BLaER1 (cell line): ENCODE measurements at regions not wholly inside any gene's neighbourhood (a gene's known extent, or its start where the extent isn't known, plus 50 kb on each side); places are given as distances from the start of the nearest gene placed in this dataset.

ENCODE experiments used
- H3K27ac ChIP-seq: shearing (Covaris generic); formaldehyde crosslinking; 2 replicates; pipeline ENCODE4 v1.8.1; 2022
- H3K27me3 ChIP-seq: shearing (Covaris generic); formaldehyde crosslinking; 2 replicates; pipeline ENCODE4 v1.8.1; 2022
- H3K36me3 ChIP-seq: shearing (Covaris generic); formaldehyde crosslinking; 2 replicates; pipeline ENCODE4 v1.8.1; 2022
- H3K4me1 ChIP-seq: shearing (Covaris generic); formaldehyde crosslinking; 2 replicates; pipeline ENCODE4 v1.8.1; 2022
- H3K4me2 ChIP-seq: shearing (Covaris generic); formaldehyde crosslinking; 2 replicates; pipeline ENCODE4 v1.8.1; 2022
- H3K4me3 ChIP-seq: shearing (Covaris generic); formaldehyde crosslinking; 2 replicates; pipeline ENCODE4 v1.8.1; 2022
- H3K9ac ChIP-seq: shearing (Covaris generic); formaldehyde crosslinking; 2 replicates; pipeline ENCODE4 v1.8.1; 2022
- H3K9me3 ChIP-seq: shearing (Covaris generic); formaldehyde crosslinking; 2 replicates; pipeline ENCODE4 v1.8.1; 2022
- H4K20me1 ChIP-seq: shearing (Covaris generic); formaldehyde crosslinking; 2 replicates; pipeline ENCODE4 v1.8.1; 2022
- Cebpa-rat ChIP-seq: shearing (Covaris generic); IDR thresholded peaks from 2 replicates; pipeline ENCODE4 v1.8.1; 2022

DNA sequence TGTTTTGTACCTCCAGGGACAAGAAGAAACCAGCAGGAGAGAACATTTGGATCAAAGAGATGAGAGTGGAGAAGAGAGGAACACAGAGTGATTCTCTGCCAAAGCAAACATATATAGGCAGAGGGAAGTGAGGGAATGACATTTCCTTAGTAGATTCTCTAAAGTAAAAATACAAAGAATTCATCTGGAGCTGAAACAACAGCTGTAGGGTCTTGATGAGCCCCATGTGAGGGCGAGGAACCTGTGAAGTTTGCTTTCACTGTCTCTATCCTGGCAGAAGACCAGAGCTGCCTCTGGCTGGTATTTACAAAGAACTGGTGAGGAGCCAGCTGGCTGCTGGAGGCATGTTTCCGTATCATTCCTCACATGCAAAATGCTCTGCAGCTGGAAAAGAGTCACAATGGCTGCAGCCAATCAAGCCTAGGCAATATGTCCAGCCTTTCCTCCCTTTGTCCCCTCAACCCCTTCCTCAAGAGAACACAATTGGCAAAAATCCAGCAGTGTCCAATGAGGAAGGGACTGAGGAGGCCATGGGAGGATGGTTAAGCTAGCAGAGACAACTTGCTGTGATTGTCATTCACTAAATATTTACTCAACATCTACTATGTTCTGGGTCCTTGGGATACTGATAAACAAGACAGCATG lies 122.5 kb downstream of the PHLDA1 start:
- Histone ChIP-seq H3K4me2 (no peak overlapping the region), H3K27me3 (no peaks in the 10 kb centered on the region), H3K4me1 (peaks cover 7% of the 10 kb centered on the region), H4K20me1 (no peaks in the 10 kb centered on the region), H3K9me3 (no peaks in the 10 kb centered on the region), H3K4me3 (no peak overlapping the region), H3K27ac (no peak overlapping the region), H3K36me3 (no peaks in the 10 kb centered on the region), H3K9ac (no peak overlapping the region)
- no peak for TF ChIP-seq Cebpa-rat

DNA sequence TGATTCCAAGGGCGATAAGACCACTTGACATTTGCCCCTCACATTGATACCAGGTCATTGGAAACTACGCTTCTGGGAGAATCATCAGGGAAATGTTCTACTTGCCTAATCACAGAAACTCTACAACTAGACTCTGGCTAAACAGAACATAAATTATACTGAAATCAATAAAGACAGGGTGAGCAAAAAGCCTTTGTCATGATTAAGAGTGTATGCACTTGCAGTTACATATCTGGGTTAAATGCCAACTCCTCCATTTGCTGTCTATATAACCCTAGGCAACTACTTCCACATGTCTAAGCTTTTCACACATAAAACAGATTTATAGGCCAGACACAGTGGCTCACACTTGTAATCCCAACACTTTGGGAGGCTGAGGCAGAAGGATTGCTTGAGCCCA lies 125.7 kb downstream of the PHLDA1 start:
- Histone ChIP-seq H3K4me1 (no peaks in the 10 kb centered on the region), H3K27me3 (no peaks in the 10 kb centered on the region), H3K9ac (no peak overlapping the region), H3K27ac (no peak overlapping the region), H3K4me2 (no peak overlapping the region), H3K9me3 (no peaks in the 10 kb centered on the region), H3K4me3 (no peak overlapping the region), H3K36me3 (no peaks in the 10 kb centered on the region), H4K20me1 (no peaks in the 10 kb centered on the region)
- TF ChIP-seq Cebpa-rat = no peak

DNA sequence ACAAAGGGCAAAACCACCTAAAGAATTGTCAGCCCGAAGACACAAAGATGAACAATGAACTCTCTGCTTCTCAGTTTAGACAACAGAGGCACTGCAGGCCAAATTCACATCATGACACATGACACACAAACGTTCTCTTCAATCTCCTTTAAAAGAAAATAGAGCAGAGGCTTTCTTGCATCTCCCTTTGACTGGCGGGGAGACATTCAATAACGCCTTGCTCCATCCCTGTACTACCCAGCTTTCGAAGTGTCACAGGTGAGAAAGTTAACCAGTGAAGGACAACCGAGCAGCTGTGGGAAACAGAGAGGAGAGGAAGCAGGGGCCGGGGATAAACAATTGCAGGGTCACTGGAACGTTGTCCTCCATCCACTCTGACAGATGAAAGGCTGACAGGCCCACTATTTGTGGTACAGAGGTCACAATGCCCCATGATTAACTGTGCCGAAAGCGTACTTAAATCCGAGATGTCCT lies 130.8 kb downstream of the PHLDA1 start:
- TF ChIP-seq Cebpa-rat = no peak
- H3K9ac ChIP-seq = no peak overlapping the region
- H3K4me1 ChIP-seq = no peaks in the 10 kb centered on the region
- no peaks in the 10 kb centered on the region for H3K36me3 ChIP-seq
- H3K27me3 ChIP-seq = no peaks in the 10 kb centered on the region
- H3K4me3 ChIP-seq = no peak overlapping the region
- no peaks in the 10 kb centered on the region for H4K20me1 ChIP-seq
- H3K27ac ChIP-seq = no peak overlapping the region
- no peak overlapping the region for H3K4me2 ChIP-seq
- no peaks in the 10 kb centered on the region for H3K9me3 ChIP-seq

DNA sequence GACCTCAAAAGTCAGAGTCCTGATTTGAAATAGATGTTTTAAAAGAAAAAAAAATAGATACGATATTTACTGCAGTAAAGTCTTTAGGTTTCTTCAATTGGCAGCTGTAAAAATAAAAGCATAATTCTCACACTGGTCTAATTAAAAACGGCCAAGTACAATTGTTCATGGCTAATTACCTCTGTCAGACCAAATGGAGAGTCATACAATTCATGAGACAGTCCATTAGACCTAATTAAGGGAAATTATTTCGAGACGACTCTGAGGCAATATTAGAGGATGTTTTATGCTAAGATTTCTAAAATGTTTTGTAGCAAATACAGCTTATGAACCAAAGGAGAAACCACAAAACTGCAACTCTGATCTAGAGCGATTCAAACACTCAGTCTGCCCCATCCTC lies 131.3 kb downstream of the PHLDA1 start:
- Histone ChIP-seq H3K27ac (no peak overlapping the region), H3K4me2 (no peak overlapping the region), H3K27me3 (no peaks in the 10 kb centered on the region), H3K4me1 (no peaks in the 10 kb centered on the region), H4K20me1 (no peaks in the 10 kb centered on the region), H3K9me3 (no peaks in the 10 kb centered on the region), H3K9ac (no peak overlapping the region), H3K36me3 (no peaks in the 10 kb centered on the region), H3K4me3 (no peak overlapping the region)
- no peak for TF ChIP-seq Cebpa-rat

DNA sequence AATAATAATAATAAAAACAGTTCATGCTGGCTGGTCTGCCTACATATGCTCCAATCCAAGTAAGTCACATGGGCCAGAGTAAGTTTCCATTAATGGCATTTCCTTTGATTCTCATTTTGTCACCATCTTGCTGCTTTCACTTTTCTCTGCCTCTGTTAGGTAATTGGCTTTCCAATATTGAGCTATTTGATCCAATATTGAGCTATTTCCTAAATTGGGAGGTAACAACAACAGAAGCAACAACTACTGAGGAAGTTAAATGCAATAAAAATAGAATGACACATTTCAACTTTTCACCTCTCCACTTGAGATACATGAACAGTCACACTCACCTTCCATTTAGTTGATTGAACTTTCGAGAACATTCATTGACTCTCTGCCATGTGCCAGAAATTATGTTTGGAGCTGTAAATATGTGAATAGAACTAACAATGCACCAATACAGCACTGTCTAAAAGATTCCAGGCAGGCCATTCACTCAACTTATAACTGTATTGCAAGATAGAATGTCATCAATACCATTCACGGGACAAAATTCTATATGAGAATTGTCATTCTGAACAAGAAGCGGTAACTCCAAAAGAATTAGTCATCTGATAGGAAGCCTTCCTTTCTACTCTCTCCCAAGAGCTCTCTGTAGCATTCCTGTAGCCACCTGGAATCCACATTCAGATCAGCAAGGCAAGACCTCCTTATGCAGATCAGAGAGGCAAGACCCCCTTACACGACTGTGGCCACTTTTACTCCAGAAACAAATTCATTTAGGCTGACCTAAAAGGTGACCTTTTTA lies 136.4 kb downstream of the PHLDA1 start:
- Histone ChIP-seq H3K27me3 (no peaks in the 10 kb centered on the region), H3K9me3 (no peaks in the 10 kb centered on the region), H3K4me1 (no peaks in the 10 kb centered on the region), H3K9ac (no peak overlapping the region), H3K36me3 (no peaks in the 10 kb centered on the region), H4K20me1 (no peaks in the 10 kb centered on the region), H3K4me2 (no peak overlapping the region), H3K27ac (no peak overlapping the region), H3K4me3 (no peak overlapping the region)
- no peak for TF ChIP-seq Cebpa-rat

DNA sequence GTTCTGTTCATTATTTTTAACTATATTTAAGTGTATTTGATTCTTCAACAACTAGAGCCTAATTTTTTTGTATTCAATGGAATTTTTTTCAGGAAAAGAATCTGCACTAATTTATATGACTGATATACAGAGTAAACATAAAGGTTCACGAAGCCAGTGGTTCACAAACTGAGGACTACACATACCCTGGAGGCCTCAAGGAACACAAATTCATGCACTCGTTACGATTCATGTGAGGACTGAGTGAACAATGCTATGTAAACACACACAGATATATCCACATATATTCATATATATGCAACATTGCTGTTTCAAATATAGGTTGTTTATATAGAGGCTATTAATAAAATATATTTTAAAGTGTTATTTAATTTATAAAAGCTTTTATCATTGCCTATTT lies 137.8 kb downstream of the PHLDA1 start:
- no peaks in the 10 kb centered on the region for H3K27me3 ChIP-seq
- no peaks in the 10 kb centered on the region for H3K9me3 ChIP-seq
- H3K9ac ChIP-seq = no peak overlapping the region
- no peaks in the 10 kb centered on the region for H3K36me3 ChIP-seq
- H3K4me1 ChIP-seq = no peaks in the 10 kb centered on the region
- no peak overlapping the region for H3K4me2 ChIP-seq
- TF ChIP-seq Cebpa-rat = no peak
- H4K20me1 ChIP-seq = no peaks in the 10 kb centered on the region
- no peak overlapping the region for H3K4me3 ChIP-seq
- H3K27ac ChIP-seq = no peak overlapping the region

DNA sequence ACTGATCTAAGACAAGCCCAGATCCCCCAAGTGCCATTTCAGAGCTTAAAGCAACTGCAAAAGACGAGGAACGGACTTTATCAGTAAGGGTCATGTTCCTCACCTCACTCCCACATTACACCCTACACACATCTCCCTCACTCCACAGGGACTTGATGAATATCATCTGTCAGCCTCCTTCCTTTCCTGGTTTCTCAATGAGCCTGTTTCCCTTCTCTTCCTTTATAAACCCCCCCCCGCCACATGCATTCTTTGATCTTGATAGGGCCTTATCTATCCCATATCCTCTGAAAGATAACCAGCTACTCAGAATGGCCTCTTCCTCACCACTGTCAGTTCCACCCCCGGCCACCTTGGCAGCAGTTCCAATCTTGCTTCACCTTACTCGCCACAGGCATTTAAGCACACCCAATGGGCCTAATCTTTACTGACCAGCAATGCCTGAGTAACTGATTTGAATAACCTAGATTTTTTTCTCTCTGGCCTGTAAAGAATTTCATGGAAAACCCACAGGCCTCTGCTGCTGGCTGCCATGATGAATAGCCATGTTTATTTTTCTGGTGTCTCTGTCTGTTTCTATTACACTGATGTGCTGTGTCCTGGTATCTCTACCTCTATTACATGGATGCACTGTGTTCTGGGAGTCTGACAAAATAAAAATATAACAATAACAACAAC lies 138.7 kb downstream of the PHLDA1 start:
- Histone ChIP-seq H3K9ac (no peak overlapping the region), H3K27me3 (no peaks in the 10 kb centered on the region), H3K9me3 (no peaks in the 10 kb centered on the region), H4K20me1 (no peaks in the 10 kb centered on the region), H3K4me1 (no peaks in the 10 kb centered on the region), H3K27ac (no peak overlapping the region), H3K36me3 (no peaks in the 10 kb centered on the region), H3K4me2 (no peak overlapping the region), H3K4me3 (no peak overlapping the region)
- TF ChIP-seq Cebpa-rat = no peak

DNA sequence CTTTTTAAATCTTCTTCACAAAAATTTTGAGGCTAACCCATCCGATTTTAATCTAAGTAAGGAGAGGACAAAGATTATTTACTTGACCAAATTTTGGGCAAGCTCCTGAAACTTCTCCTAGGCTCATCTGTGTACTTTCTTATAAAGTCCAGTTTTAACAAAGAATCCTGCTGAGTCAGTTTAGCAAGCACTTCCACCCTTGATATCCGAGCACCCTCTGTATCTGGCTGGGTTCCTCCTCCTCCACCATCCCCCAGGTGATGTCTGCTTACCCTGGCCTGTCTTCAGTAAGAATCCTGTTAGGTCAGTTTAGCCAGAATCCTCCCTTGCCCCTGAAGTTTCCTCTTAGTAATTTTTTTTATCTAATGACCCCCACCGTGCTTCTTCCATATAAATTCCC lies 140.5 kb downstream of the PHLDA1 start:
- H3K4me2 ChIP-seq = no peak overlapping the region
- H3K27ac ChIP-seq = no peak overlapping the region
- H3K9me3 ChIP-seq = no peaks in the 10 kb centered on the region
- no peak overlapping the region for H3K9ac ChIP-seq
- no peak overlapping the region for H3K4me3 ChIP-seq
- no peaks in the 10 kb centered on the region for H3K4me1 ChIP-seq
- H3K27me3 ChIP-seq = no peaks in the 10 kb centered on the region
- TF ChIP-seq Cebpa-rat = no peak
- H4K20me1 ChIP-seq = no peaks in the 10 kb centered on the region
- no peaks in the 10 kb centered on the region for H3K36me3 ChIP-seq

DNA sequence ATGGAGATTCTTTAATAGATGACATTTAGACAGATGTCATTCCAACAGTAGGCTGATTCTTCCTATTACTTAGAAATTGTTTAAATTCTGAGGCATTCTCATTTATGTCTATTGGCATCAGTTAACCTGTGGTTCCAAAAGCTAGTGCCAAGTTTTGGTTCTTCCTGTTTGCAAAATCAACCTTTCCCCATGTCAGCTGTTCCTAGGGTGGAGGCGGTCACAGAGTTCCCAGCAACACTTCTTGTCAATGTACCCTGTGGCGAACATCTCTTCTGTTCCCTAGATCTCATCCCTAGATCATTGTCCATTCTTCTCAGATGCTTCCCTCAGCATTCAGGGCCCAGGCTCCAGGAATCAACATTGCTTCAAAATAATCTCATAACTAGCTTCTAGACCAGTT lies 140.9 kb downstream of the PHLDA1 start:
- Histone ChIP-seq H3K27ac (no peak overlapping the region), H3K4me3 (no peak overlapping the region), H3K9me3 (no peaks in the 10 kb centered on the region), H3K27me3 (no peaks in the 10 kb centered on the region), H3K36me3 (no peaks in the 10 kb centered on the region), H3K4me2 (no peak overlapping the region), H4K20me1 (no peaks in the 10 kb centered on the region), H3K4me1 (no peaks in the 10 kb centered on the region), H3K9ac (no peak overlapping the region)
- no peak for TF ChIP-seq Cebpa-rat

DNA sequence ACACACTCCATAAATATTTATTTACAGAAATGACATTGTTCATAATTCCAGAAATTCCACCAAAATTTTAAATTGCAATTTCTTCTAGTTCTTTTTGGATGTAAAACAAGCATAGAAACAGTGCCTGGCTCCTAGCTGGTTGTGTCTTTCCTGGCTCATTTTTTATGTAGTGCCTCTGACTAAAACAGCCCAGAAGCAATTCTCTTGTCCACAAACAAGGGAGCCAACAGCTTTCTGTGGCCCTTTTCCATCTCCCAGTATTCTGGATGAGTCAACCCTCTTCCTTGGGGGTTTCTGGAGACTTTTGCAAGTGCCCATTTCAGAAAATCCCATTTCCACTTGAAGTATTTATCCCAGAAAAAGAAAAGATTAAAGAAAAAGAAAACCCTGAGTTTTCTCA lies 141.4 kb downstream of the PHLDA1 start:
- Histone ChIP-seq H3K27me3 (no peaks in the 10 kb centered on the region), H3K9me3 (no peaks in the 10 kb centered on the region), H3K4me3 (no peak overlapping the region), H3K36me3 (no peaks in the 10 kb centered on the region), H3K4me2 (no peak overlapping the region), H4K20me1 (no peaks in the 10 kb centered on the region), H3K9ac (no peak overlapping the region), H3K27ac (no peak overlapping the region), H3K4me1 (no peaks in the 10 kb centered on the region)
- no peak for TF ChIP-seq Cebpa-rat
